GM23338 (cell line): ENCODE measurements at regions not wholly inside any gene's neighbourhood (a gene's known extent, or its start where the extent isn't known, plus 50 kb on each side); places are given as distances from the start of the nearest gene placed in this dataset.

Experiments
- CREB1 ChIP-seq: fragments of 250-450 bp; sonication (Bioruptor Pico); IDR thresholded peaks from 2 replicates; pipeline ENCODE4 v1.5.0; 2020; ENCODE audit warnings: low read depth, mild to moderate bottlenecking, moderate library complexity
- CTCF ChIP-seq, 2 experiments: fragments of 200-600 bp in 1 of 2; sonication (generic) in 1 of 2; conservative IDR thresholded peaks; 2 replicates each; pipeline versions ENCODE4 v1.5.1 to v1.6.1; 2016 to 2017; ENCODE audit warnings: antibody characterized with exemption in 2 of 2, low read depth in 2 of 2, mild to moderate bottlenecking in 2 of 2, moderate library complexity in 1 of 2
- EZH2 ChIP-seq: fragments of 200-600 bp; sonication (generic); IDR thresholded peaks from one replicate; pipeline ENCODE4 v1.8.0; 2017; ENCODE audit warnings: antibody characterized with exemption, mild to moderate bottlenecking, low read depth; ENCODE audit not compliant: unreplicated experiment
- EZH2phosphoT487 ChIP-seq: fragments of 200-600 bp; sonication (generic); IDR thresholded peaks from one replicate; pipeline ENCODE4 v1.8.1; 2018; ENCODE audit warnings: antibody characterized with exemption; ENCODE audit not compliant: unreplicated experiment
- JUNB ChIP-seq: IDR thresholded peaks from one replicate; pipeline ENCODE4 v1.6.1; 2016; ENCODE audit warnings: antibody characterized with exemption; ENCODE audit not compliant: unreplicated experiment
- POLR2AphosphoS5 ChIP-seq: IDR thresholded peaks from 2 replicates; pipeline ENCODE4 v1.6.1; 2016; ENCODE audit warnings: antibody characterized with exemption, low read depth
- REST ChIP-seq: IDR thresholded peaks from one replicate; pipeline ENCODE4 v1.6.1; 2018; ENCODE audit warnings: antibody characterized with exemption; ENCODE audit not compliant: unreplicated experiment
- TF ChIP-seq, protein P1 (sequence below): IDR thresholded peaks from 2 replicates; pipeline ENCODE4 v1.6.1; 2016; ENCODE audit warnings: antibody characterized with exemption
- TF ChIP-seq, protein P2 (sequence below): fragments of 250-450 bp; sonication (Bioruptor Pico); IDR thresholded peaks from 2 replicates; pipeline ENCODE4 v1.5.0; 2020; ENCODE audit warnings: mild to moderate bottlenecking, moderate library complexity

DNA sequence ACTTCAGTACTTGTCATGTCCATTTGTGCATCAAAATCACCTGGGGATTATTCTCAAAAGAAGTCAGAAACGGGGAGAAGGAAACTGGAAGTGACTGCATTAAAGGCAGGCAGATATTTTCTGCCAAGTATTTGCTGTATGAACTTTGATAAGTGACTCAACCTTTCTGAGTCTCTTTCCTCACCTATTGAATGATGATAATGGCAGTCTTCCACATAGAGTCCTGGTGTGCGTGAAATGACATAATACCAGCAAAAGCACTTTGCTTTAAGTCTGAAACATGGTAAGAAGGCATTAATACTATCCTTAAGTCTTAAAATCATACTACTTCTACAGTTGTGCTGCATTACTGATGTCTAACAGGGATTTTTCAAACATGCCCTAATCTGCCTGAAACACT is 278.5 kb downstream of the ADAMTS20 start:
- no peak for TF ChIP-seq POLR2AphosphoS5
- no peak for TF ChIP-seq CTCF (conservative IDR thresholded peaks at IDR 0.05; ENCODE audit: low read depth in 2 of 2)
- TF ChIP-seq CREB1 (CRISPR knock-in tag) = no peak
- TF ChIP-seq, protein P1, sequence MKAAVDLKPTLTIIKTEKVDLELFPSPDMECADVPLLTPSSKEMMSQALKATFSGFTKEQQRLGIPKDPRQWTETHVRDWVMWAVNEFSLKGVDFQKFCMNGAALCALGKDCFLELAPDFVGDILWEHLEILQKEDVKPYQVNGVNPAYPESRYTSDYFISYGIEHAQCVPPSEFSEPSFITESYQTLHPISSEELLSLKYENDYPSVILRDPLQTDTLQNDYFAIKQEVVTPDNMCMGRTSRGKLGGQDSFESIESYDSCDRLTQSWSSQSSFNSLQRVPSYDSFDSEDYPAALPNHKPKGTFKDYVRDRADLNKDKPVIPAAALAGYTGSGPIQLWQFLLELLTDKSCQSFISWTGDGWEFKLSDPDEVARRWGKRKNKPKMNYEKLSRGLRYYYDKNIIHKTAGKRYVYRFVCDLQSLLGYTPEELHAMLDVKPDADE = no peak
- TF ChIP-seq EZH2phosphoT487 = no peak
- no peak for TF ChIP-seq EZH2
- TF ChIP-seq REST = no peak
- no peak for TF ChIP-seq JUNB
- TF ChIP-seq, protein P2, sequence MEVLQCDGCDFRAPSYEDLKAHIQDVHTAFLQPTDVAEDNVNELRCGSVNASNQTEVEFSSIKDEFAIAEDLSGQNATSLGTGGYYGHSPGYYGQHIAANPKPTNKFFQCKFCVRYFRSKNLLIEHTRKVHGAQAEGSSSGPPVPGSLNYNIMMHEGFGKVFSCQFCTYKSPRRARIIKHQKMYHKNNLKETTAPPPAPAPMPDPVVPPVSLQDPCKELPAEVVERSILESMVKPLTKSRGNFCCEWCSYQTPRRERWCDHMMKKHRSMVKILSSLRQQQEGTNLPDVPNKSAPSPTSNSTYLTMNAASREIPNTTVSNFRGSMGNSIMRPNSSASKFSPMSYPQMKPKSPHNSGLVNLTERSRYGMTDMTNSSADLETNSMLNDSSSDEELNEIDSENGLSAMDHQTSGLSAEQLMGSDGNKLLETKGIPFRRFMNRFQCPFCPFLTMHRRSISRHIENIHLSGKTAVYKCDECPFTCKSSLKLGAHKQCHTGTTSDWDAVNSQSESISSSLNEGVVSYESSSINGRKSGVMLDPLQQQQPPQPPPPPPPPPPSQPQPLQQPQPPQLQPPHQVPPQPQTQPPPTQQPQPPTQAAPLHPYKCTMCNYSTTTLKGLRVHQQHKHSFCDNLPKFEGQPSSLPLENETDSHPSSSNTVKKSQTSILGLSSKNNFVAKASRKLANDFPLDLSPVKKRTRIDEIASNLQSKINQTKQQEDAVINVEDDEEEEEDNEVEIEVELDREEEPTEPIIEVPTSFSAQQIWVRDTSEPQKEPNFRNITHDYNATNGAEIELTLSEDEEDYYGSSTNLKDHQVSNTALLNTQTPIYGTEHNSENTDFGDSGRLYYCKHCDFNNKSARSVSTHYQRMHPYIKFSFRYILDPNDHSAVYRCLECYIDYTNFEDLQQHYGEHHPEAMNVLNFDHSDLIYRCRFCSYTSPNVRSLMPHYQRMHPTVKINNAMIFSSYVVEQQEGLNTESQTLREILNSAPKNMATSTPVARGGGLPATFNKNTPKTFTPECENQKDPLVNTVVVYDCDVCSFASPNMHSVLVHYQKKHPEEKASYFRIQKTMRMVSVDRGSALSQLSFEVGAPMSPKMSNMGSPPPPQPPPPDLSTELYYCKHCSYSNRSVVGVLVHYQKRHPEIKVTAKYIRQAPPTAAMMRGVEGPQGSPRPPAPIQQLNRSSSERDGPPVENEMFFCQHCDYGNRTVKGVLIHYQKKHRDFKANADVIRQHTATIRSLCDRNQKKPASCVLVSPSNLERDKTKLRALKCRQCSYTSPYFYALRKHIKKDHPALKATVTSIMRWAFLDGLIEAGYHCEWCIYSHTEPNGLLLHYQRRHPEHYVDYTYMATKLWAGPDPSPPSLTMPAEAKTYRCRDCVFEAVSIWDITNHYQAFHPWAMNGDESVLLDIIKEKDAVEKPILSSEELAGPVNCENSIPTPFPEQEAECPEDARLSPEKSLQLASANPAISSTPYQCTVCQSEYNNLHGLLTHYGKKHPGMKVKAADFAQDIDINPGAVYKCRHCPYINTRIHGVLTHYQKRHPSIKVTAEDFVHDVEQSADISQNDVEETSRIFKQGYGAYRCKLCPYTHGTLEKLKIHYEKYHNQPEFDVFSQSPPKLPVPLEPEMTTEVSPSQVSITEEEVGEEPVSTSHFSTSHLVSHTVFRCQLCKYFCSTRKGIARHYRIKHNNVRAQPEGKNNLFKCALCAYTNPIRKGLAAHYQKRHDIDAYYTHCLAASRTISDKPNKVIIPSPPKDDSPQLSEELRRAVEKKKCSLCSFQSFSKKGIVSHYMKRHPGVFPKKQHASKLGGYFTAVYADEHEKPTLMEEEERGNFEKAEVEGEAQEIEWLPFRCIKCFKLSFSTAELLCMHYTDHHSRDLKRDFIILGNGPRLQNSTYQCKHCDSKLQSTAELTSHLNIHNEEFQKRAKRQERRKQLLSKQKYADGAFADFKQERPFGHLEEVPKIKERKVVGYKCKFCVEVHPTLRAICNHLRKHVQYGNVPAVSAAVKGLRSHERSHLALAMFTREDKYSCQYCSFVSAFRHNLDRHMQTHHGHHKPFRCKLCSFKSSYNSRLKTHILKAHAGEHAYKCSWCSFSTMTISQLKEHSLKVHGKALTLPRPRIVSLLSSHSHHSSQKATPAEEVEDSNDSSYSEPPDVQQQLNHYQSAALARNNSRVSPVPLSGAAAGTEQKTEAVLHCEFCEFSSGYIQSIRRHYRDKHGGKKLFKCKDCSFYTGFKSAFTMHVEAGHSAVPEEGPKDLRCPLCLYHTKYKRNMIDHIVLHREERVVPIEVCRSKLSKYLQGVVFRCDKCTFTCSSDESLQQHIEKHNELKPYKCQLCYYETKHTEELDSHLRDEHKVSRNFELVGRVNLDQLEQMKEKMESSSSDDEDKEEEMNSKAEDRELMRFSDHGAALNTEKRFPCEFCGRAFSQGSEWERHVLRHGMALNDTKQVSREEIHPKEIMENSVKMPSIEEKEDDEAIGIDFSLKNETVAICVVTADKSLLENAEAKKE (CRISPR knock-in tag) = no peak
